NCI-H82 (cell line): ENCODE measurements at regions not wholly inside any gene's neighbourhood (a gene's known extent, or its start where the extent isn't known, plus 50 kb on each side); places are given as distances from the start of the nearest gene placed in this dataset.
"Not testable (repeated sequence)": the region's sequence is repeated elsewhere in the genome, so short reads cannot be mapped to it uniquely, and the experiment has no call there.

Experiments
- DNase-seq: peaks from one replicate; lab custom pipeline; 2025; lab: John Stamatoyannopoulos, UW

DNA sequence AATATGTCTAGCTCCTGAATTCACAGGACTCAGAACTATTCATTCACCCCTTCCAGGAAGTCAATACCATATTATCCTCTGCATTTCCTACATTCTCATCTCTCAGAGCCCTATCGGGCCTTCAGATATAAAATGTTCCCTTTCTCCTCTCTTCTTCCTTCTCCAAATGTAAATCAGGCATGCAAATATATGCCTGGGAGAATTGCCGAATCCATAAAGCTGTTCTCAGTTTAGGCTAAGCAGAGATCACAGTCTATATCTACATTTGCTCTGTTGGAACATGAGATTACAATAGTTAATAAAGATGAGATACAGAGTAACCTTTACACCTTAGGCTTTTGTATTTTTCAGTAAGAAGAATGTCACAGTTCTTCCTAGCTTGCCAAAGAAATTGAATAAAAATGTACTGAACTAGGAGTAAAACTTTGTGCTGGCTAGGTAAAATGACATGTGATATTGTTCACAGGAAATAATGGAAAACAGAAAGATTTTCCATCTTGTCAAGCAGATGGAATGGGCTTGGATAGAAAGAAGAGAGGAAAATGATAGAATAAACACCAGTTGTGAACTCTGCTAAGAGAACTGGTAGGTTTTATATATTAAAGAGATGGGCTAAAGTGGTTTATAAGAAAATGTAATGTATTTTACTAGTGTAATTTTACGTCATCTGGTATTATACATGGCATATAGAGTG, 161.5 kb downstream of the NRIP1 start:
- DNase-seq: no peak

DNA sequence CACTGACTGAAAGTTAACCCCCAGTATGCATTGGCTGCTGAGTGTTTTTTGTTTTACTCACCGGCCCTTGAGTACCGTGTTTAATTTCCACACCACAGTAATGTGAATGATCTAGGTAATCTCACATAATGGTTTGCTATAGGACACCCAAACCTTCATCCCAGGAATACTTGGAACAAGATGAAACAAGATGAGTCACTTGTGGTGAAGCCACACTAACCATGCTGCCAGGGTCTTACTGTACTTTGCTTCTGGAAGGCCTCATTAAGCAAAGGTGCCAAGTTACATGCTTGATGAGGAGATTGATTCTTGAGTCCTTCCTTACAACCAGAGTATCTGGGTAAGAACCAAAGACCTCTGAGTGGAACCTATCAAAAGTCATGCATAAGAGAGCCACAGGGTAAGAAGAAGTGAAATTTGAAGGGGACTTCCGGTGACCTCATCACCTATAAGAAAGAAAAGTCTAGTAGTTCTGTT, 163.3 kb downstream of the NRIP1 start:
- no peak for DNase-seq

DNA sequence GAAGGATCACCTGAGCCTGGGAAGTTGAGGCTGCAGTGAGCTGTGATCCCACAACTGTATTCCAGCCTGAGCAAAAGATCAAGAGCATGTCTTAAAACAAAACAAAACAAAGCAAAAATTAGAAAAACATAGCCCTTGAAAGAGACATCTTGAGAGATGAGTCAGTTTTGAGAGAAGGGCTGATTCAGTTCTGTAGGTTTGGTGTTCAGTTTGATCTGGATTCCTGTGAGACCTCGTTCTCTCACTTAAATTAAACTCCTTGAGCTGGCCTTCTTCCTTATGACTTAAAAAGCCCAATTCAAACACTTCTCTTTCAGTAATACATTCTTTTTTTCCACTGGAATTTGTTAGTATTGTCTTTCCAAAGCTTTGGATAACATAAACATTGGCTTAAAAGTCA, 164.2 kb downstream of the NRIP1 start:
- DNase-seq: no peak

DNA sequence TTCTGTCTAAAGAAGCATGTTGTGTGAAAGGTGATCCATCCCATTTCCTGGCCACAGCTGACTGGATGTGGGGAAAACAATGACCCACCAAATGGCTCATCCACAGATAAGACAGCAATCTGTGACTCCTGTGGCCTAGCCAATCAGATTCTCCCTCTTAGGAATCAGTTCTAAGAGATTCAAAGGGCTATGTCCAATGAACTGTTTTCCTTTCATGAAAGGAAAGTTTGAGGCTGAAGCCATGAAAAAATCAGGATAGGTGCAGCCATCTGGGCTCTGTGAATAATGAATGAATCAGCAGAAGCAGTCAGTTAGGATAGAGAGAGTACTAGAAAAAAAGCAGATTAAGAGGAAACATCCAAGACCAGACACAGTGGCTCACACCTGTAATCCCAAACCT, 164.7 kb downstream of the NRIP1 start:
- no peak for DNase-seq

DNA sequence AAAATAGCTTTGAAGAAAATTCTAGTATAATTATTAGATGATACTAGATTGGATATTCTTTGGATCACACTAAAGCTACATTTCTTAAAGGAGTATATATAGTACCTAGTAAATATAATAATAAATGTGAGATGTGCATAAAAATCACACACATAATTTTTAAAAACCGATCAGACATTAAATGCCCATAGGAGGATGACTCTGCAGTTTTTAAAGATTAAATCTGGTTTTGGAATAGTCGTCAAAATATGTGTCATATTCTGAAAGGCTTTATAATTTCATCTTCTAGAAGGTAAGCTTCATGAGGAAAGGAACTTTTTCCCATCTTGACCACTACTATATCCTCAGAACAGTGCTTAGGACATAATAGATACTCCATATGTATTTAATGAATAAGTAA, 169.0 kb downstream of the NRIP1 start:
- no peak for DNase-seq

DNA sequence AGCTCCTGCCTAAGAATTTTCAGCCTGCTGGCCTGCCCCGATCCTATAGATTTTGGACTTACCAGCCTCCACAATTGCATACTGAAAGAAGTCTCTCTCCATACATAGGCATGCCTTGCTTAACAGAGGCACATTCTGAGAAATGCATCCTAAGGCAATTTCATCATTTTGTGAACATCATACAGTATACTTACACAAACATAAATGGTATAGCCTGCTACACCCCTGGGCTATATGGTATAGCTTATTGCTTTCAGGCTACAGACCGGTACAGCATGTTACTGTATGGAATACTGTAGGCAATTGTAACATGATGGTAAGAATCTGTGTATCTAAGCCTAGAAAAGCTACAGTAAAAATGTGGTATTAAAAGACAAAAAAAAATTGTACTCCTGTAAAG, 174.7 kb downstream of the NRIP1 start:
- DNase-seq: no peak

DNA sequence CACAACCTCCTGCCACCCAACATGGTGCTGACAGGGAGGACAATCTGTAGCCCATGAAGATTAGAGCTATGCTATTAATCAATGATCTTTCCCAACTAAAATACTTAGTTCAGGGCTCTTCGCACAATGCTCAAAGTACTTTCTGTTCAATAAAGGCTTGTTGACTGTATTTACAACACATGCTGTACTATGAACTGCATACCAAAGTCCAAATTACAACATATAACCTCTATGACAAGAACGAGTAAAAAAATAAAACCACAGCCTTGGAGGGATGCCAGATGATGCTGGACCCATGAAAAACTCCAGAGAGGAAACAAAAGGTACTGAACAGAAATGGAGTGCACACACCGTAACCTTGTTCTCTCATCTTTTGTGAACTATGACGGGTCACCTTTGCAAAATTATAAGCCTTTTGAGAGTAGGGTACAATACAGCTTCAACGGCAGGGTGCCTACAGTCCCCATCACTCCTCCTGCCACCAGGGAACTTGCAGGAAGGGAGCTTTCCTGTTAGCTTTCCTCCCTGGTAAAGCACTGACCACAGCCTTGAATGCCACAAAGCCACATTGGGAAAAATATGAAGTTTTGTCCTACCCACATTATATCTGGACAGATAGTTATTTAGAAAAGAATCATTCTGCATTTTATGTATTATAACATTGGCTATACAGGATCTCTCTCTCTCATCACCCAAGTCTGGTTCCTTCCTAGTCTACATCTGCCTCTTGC, 175.6 kb downstream of the NRIP1 start:
- DNase-seq: no peak

DNA sequence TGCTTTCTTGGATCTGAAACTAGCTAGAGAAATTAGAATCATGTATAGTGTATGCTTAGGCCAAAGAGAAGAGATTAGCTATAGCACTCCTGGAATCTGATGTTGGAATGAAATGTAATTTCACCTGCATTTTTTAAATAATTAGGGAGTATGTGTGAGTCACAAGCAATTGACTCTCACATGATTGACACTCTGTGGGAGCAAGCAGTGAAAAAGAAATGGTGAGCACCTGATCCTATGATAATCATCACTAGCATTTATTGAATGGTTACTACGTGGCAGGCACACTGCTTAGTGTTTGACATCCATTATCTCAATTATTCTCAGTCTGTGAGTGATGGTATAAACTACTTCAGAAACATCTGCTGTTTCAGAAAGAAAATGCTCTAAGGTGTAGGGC, 176.6 kb downstream of the NRIP1 start:
- no peak for DNase-seq

DNA sequence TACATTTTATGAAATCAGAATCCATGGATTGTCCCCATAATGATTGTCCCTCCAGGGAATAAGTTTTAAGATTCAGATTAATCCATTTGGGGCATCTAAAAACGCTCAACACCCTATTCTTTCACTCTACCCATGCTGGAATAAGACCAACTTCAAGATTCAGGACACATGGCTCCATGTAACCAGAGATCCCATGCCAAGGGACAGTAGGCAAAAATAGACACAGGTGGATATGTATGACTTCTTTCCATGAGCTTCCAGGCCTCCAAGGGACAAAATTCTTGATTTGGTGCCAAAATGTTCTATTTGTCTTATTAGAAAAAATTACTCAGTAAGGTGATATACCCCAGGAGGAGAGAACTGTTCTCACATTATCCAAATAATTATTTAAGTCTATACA, 178.8 kb downstream of the NRIP1 start:
- no peak for DNase-seq

DNA sequence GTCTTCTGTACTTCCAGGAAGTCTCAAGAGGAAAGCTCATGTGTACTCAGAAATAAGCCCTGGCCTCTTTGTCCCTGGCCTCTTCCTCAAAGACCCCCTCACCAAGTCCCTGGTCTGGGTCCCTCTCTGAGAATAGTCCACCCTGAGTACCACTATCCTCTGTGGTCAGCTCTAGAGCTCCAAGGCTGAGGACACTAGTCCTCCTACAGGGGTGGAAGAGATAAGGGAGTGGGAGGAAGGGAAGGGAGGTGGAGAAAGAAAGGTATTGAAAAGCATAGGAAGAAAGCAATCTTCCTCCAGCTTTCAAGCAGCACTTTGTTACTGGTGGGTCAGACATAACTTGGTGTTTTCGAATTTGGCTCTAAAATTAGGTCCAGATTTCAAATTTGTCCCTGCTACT, 181.4 kb downstream of the NRIP1 start:
- no peak for DNase-seq

DNA sequence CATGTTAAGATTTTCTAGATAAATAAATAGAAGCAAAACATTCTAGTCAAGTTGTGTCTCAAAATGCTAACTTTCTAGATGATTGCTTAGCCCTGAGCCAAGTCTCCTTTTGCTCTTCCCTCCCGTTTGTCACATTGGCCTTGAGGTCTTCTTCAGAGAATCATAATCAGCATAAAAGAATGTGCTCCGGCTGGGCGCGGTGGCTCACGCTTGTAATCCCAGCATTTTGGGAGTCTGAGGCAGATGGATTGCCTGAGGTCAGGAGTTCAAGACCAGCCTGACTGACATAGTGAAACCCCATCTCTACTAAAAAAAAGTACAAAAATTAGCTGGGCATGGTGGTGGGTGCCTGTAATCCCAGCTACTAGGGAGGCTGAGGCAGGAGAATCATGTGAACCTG, 182.3 kb downstream of the NRIP1 start:
- not testable (repeated sequence) for DNase-seq

DNA sequence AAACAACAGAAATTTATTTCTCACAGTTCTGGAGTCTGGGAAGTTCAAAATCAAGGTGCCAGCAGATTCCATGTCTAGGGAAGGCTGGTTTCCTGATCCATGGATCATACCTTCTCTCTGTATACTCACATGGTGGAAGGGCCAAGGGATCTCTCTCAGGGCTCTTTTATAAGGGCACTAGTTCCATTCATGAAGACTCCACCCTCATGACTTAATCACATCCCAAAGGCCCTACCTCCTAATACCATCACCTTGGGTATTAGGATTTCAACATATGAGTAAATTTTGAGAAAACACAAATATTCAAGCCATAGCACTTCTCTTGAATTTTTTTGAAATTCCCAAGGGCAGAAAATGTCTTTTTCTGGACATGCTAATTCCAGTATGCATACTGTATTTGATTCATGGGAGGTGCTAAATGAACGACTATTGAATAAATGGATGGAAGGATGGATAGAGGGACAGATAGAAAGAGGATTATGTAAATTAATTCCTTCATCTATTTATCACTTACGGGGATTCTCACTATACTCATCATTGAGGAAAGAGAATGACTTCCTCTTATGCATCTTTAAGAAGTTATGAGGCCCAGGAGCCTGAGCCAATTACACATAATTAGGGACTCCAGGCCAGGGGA, 182.8 kb downstream of the NRIP1 start:
- DNase-seq: peak; percentile 20

DNA sequence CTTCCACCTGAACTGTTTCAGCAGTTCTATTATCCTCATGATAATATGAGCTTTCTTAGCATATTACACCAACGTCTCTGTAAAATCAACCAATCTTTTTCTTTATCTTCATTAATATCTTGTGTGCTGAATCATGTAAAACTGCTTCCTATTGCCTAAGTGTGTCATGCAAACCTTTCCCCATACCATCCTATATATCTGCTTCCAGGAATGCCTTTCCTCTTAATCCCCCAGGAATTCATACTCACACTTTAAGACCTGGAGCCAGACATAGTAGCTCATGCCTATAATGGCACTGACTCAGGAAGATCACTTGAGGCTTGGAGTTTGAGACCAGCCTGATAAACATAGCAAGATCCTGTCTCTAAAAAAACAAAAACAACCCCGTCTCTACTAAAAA, 183.9 kb downstream of the NRIP1 start:
- no peak for DNase-seq

DNA sequence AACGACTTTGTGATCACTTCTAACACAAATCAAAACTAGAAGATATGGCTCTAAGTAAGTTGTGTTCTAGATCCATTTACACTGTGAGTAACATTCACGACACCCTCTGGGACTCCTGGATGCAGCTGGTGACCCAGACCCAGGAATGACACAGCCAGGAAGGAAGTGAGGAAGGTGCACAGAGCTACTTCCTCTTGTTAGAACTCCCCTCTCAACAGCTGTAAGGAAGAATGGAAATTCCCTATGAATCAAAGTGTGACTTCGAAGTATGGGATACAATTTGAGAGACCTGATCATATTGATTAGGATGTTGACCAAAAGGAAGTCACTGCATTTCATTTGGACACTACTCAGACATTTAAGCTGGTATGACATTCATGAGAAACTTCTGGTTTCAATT, 185.3 kb downstream of the NRIP1 start:
- no peak for DNase-seq

DNA sequence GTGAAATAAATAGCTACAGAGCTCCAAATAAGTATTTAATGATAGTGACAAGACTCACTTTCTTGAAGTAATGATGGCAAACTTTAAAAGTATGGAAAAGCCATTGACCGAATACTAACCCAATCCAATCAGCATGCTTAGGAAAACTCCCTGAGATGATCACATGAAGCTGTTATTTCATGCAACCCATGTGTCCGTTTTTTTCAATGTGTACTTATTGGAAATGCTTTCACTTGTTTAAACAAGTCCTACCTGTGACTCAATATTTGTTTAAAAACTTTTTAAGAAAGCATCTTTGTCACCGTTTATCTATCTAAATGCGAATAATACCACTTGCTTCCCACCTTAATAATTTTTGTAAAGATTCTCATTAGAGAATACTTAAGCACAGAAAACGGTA, 185.8 kb downstream of the NRIP1 start:
- no peak for DNase-seq

DNA sequence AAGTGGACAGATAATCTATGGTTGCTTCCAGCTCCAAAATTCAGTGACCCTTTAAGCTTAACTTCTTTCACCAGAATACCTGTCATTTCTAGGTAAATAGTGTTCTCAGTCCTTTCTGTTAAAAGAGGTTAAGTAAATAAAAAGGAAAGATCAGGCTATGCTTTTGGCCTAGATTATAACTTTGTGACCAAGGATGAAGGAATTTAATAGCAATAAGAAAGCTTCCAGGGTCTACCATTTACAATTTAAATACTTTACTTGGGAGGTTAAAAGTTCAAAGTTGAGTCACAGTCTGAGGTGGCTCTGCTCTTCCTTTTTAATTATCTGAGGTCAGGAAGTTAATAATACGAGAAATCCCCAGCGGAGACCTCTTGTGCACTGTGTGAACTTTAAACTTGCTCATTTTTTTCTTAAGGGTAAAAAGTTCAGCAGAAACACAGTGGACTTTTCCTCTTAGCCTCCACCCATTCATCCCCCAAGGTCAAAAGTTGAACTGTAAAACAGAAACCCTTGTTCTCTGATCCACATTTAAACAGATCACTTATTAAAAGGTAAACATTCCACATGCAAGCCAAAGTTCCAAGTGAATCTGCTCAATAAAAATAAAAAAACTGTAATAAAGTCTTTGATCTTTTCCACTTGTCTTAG, 187.1 kb downstream of the NRIP1 start:
- DNase-seq: no peak

DNA sequence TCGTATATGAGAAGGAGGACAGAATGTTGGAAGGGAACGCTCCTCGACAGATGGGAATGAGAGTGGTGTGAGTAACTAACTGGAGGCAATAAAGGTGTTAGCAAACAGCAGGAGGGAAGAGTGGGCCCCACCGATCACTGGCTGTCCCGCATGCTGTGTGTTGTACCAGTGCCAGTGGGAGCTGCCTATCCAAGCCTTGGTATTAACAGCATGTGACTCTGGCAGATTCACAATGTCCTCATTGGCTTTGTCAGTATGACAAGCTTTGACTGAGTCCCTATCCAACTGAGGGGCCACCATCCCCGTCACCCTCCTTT, 188.3 kb downstream of the NRIP1 start:
- DNase-seq: no peak

DNA sequence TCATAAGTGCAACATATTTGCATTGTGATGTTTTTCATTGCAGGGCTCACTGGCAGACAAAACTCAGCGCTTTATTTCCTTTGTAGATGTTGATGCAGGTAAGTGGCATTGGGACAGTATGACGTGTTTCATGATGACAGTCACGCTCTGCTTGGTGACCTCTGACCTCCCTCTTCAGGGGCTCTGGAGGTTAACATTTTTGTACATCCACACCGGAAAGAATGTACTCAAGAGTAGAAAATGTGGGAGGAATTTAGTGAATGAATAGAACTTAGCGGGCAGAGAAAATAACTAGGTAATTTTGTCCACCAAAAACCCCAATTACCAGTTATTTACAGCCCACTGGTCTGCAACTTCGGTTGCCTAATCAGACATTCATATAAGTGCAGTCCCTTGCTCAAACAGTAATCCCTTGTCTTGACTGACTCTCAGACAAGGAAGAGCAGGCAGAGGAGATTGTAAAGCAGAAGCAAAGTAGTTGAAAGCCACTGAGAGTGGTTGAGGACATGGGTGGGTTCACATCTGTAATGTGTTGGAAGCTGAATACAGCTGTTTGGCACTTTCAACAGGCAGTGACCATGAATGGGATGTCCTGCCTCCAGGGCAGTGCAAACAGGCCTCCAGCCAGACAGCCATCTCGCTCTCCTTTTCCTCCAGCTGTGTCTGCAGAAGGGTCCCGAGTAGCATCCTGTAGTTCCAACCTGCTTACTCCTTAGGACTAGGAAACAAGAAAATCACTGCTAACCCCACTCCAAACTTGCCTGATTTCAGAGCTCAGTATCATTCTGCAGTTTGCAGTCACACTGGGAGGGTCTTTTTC, 188.9 kb downstream of the NRIP1 start:
- no peak for DNase-seq

DNA sequence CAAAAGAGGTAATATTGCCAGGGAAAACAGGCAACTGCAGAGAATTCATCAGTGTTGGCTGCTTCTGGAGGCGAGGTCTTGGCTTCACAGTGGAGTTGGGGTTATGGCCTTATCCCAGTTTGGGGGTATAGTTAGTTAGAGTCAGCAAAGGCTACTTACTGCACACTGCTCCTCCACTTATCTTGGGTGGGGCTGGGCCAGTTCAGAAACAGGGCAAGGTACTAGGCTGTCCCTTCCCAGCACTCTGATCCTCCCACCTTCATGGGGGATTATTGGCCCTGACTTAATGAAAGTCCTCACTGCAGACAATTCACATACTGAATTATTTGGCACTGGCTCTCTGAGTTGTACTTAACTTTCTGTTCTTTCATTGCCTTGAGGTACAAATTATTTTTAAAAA, 189.6 kb downstream of the NRIP1 start:
- no peak for DNase-seq

DNA sequence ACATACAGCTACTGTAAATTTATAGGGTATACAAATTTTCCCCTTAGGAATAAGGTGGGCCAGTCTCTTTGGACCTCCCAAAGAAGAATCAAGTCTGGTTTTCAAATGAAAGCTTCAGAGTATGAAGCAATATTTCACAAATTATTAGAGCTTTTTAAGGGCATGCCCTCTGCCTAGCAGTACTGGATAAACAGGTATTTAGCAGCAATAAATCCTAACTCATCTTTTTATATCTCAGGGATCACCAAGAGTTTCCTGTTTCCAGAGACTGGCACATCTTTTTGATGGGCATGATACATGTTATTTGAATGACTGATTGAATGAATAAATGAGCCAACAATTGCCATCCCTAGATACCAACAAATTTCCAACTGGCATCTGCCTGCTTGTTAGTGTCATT, 190.4 kb downstream of the NRIP1 start:
- no peak for DNase-seq

DNA sequence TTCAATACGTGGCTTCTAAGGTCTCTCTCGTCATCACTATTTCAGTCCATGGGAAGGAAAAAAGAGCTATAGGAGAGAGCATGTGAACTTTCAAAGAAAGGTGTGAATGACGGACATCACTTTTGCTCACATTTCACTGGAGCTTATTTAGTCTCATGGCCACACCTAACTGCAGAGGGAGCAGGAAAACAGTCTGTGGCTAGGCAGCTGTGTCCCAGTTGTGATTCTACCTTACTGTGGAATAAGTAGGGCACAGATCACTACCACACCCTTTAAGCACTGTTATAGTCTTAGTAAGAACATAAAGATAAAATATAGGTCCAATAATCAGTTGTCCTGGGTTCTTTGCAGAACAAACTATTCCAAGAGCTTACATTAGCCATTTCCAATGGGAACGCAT, 192.9 kb downstream of the NRIP1 start:
- no peak for DNase-seq

DNA sequence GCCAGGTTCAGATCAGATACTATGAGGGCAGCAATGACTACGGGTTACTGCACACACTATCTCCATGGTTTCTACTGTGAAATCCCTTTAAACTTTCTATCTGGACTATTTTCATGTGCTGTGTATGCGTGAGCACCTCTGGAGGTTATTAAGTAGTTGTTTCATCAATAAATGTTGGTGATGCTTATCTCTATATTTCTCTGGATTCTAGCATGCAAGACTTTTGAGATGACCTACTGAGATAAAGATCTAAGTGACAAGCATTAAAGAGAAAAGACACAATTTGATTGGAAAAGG, 194.0 kb downstream of the NRIP1 start:
- DNase-seq: no peak
